NCI-H2227 (cell line): ENCODE measurements at regions not wholly inside any gene's neighbourhood (a gene's known extent, or its start where the extent isn't known, plus 50 kb on each side); places are given as distances from the start of the nearest gene placed in this dataset.
"Not testable (repeated sequence)": the region's sequence is repeated elsewhere in the genome, so short reads cannot be mapped to it uniquely, and the experiment has no call there.

Experiments used
- DNase-seq: peaks from one replicate; lab custom pipeline; 2025; ENCODE audit not compliant: unreplicated experiment; lab: John Stamatoyannopoulos, UW

- peak; percentile 78 for DNase-seq
These were observed 262.7 kb upstream of the FSIP2 start for GRCh38 chr2:185475914-185476313.

- no peak for DNase-seq
These were observed 261.2 kb upstream of the FSIP2 start for GRCh38 chr2:185477452-185477851.

GRCh38 chr2:185484602-185485001 lies 254.0 kb upstream of the FSIP2 start:
- DNase-seq = no peak

- DNase-seq = no peak
These were observed 236.3 kb upstream of the FSIP2 start for GRCh38 chr2:185502351-185502750.

GRCh38 chr2:185507719-185508118 lies 230.9 kb upstream of the FSIP2 start:
- no peak for DNase-seq

GRCh38 chr2:185510060-185510459 lies 228.5 kb upstream of the FSIP2 start:
- DNase-seq = no peak

- no peak for DNase-seq
These were observed 226.7 kb upstream of the FSIP2 start for GRCh38 chr2:185511925-185512324.

GRCh38 chr2:185522472-185522871 lies 216.1 kb upstream of the FSIP2 start:
- DNase-seq = no peak

- not testable (repeated sequence) for DNase-seq
These were observed 214.4 kb upstream of the FSIP2 start for GRCh38 chr2:185524242-185524641.

- DNase-seq = no peak
These were observed 212.4 kb upstream of the FSIP2 start for GRCh38 chr2:185526161-185526560.

GRCh38 chr2:185531721-185532120 lies 206.9 kb upstream of the FSIP2 start:
- no peak for DNase-seq

- DNase-seq = no peak
These were observed 200.9 kb upstream of the FSIP2 start for GRCh38 chr2:185537689-185538088.

- no peak for DNase-seq
These were observed 171.4 kb upstream of the FSIP2 start for GRCh38 chr2:185567196-185567595.

GRCh38 chr2:185567940-185568339 lies 170.7 kb upstream of the FSIP2 start:
- DNase-seq = no peak

GRCh38 chr2:185578322-185578721 lies 160.3 kb upstream of the FSIP2 start:
- no peak for DNase-seq

GRCh38 chr2:185583058-185583816 lies 155.4 kb upstream of the FSIP2 start:
- no peak for DNase-seq

- not testable (repeated sequence) for DNase-seq
These were observed 153.4 kb upstream of the FSIP2 start for GRCh38 chr2:185585165-185585564.

GRCh38 chr2:185591276-185591675 lies 147.3 kb upstream of the FSIP2 start:
- not testable (repeated sequence) for DNase-seq

- no peak for DNase-seq
These were observed 130.7 kb upstream of the FSIP2 start for GRCh38 chr2:185607945-185608344.

- no peak for DNase-seq
These were observed 129.8 kb upstream of the FSIP2 start for GRCh38 chr2:185608799-185609198.

GRCh38 chr2:185610301-185610700 lies 128.3 kb upstream of the FSIP2 start:
- DNase-seq = no peak

- no peak for DNase-seq
These were observed 120.0 kb upstream of the FSIP2 start for GRCh38 chr2:185618625-185619024.

- DNase-seq = no peak
These were observed 113.0 kb upstream of the FSIP2 start for GRCh38 chr2:185625604-185626003.
